HEK293 (cell line): ENCODE measurements at regions not wholly inside any gene's neighbourhood (a gene's known extent, or its start where the extent isn't known, plus 50 kb on each side); places are given as distances from the start of the nearest gene placed in this dataset.

Experiments used
- CTCF ChIA-PET: fragments of 350-600 bp; formaldehyde crosslinking; extraction: SDS; loops from one replicate; lab custom pipeline; 2021; ENCODE audit warnings: antibody characterized with exemption; lab: Yijun Ruan, JAX
- POLR2A ChIA-PET: fragments of 300-600 bp; formaldehyde crosslinking; extraction: SDS; loops from one replicate; lab custom pipeline; 2020; ENCODE audit warnings: antibody characterized with exemption, inconsistent platforms; lab: Yijun Ruan, JAX
- H3K27ac ChIP-seq: fragments of 200-500 bp; sonication (Bioruptor generic); 2 replicates; pipeline ENCODE4 v1.5.1; 2014; ENCODE audit warnings: low read depth, low read length, control low read depth, inconsistent platforms; ENCODE audit errors: extremely low read depth
- H3K36me3 ChIP-seq, 2 experiments: fragments of 200-500 bp in 1 of 2; sonication (Bioruptor generic) in 1 of 2; 1 replicate in 1 of 2; 2 replicates in 1 of 2; pipeline ENCODE4 v1.5.1; 2014 to 2017; ENCODE audit warnings: inconsistent platforms in 2 of 2, low read length in 2 of 2; ENCODE audit not compliant: control insufficient read depth in 2 of 2, insufficient read depth in 1 of 2
- H3K4me1 ChIP-seq: fragments of 200-500 bp; sonication (Bioruptor generic); 2 replicates; pipeline ENCODE4 v1.5.1; 2014; ENCODE audit warnings: mild to moderate bottlenecking, low read length, inconsistent platforms; ENCODE audit not compliant: control insufficient read depth, insufficient read depth
- H3K4me3 ChIP-seq: 2 replicates; pipeline ENCODE4 v1.5.1; 2011; ENCODE audit warnings: low read depth, mild to moderate bottlenecking, control low read depth, low read length, moderate library complexity
- H3K9me3 ChIP-seq: fragments of 200-500 bp; sonication (Bioruptor generic); 2 replicates; pipeline ENCODE4 v1.5.1; 2014; ENCODE audit warnings: low read depth, low read length, inconsistent platforms; ENCODE audit not compliant: control insufficient read depth, insufficient read depth
- GFI1B ChIP-seq: fragments of 450-650 bp; formaldehyde crosslinking; IDR thresholded peaks from 2 replicates; pipeline ENCODE4 v1.5.1; 2016; ENCODE audit warnings: missing biosample characterization, missing genetic modification characterization
- GLIS2 ChIP-seq: fragments of 450-650 bp; formaldehyde crosslinking; IDR thresholded peaks from 2 replicates; pipeline ENCODE4 v1.5.1; 2016; ENCODE audit warnings: missing biosample characterization, missing genetic modification characterization
- IKZF3 ChIP-seq: fragments of 450-650 bp; IDR thresholded peaks from 2 replicates; pipeline ENCODE4 v1.5.0; 2018; ENCODE audit warnings: missing biosample characterization, mild to moderate bottlenecking, missing genetic modification characterization, moderate library complexity
- KLF1 ChIP-seq: fragments of 450-650 bp; formaldehyde crosslinking; IDR thresholded peaks from 2 replicates; pipeline ENCODE4 v1.5.1; 2016; ENCODE audit warnings: missing biosample characterization, missing genetic modification characterization
- SP3 ChIP-seq: fragments of 450-650 bp; formaldehyde crosslinking; IDR thresholded peaks from 2 replicates; pipeline ENCODE4 v1.5.1; 2016; ENCODE audit warnings: missing biosample characterization, missing genetic modification characterization
- ZBTB17 ChIP-seq: fragments of 450-650 bp; formaldehyde crosslinking; IDR thresholded peaks from 2 replicates; pipeline ENCODE4 v1.5.1; 2016; ENCODE audit warnings: missing biosample characterization, missing genetic modification characterization
- ZBTB21 ChIP-seq: fragments of 450-650 bp; formaldehyde crosslinking; IDR thresholded peaks from 2 replicates; pipeline ENCODE4 v1.5.1; 2017; ENCODE audit warnings: missing biosample characterization, missing genetic modification characterization
- ZBTB48 ChIP-seq: fragments of 450-650 bp; formaldehyde crosslinking; IDR thresholded peaks from 2 replicates; pipeline ENCODE4 v1.5.1; 2016; ENCODE audit warnings: missing biosample characterization, missing genetic modification characterization
- ZNF157 ChIP-seq: fragments of 450-650 bp; formaldehyde crosslinking; IDR thresholded peaks from 2 replicates; pipeline ENCODE4 v1.5.1; 2016; ENCODE audit warnings: missing biosample characterization, missing genetic modification characterization
- ZNF16 ChIP-seq: fragments of 450-650 bp; formaldehyde crosslinking; IDR thresholded peaks from 2 replicates; pipeline ENCODE4 v1.5.1; 2016; ENCODE audit warnings: low read depth, missing biosample characterization, missing genetic modification characterization
- ZNF292 ChIP-seq: fragments of 450-650 bp; formaldehyde crosslinking; IDR thresholded peaks from 2 replicates; pipeline ENCODE4 v1.5.1; 2016; ENCODE audit warnings: low read depth, missing biosample characterization, missing genetic modification characterization, borderline replicate concordance
- ZNF433 ChIP-seq: fragments of 450-650 bp; formaldehyde crosslinking; IDR thresholded peaks from 2 replicates; pipeline ENCODE4 v1.5.1; 2016; ENCODE audit warnings: missing biosample characterization, missing genetic modification characterization, low read depth
- ZNF514 ChIP-seq: fragments of 450-650 bp; formaldehyde crosslinking; IDR thresholded peaks from 2 replicates; pipeline ENCODE4 v1.5.1; 2016; ENCODE audit warnings: missing biosample characterization, missing genetic modification characterization
- ZNF843 ChIP-seq: fragments of 450-650 bp; formaldehyde crosslinking; IDR thresholded peaks from 2 replicates; pipeline ENCODE4 v1.5.1; 2016; ENCODE audit warnings: missing biosample characterization, missing genetic modification characterization
- TF ChIP-seq, protein P1 (sequence below): fragments of 450-650 bp; formaldehyde crosslinking; IDR thresholded peaks from 2 replicates; pipeline ENCODE4 v1.5.1; 2016; ENCODE audit warnings: missing biosample characterization, missing genetic modification characterization
- TF ChIP-seq, protein P2 (sequence below): fragments of 450-650 bp; formaldehyde crosslinking; IDR thresholded peaks from 2 replicates; pipeline ENCODE4 v1.5.1; 2016; ENCODE audit warnings: missing biosample characterization, missing genetic modification characterization
- TF ChIP-seq, protein P3 (sequence below): fragments of 450-650 bp; formaldehyde crosslinking; IDR thresholded peaks from 2 replicates; pipeline ENCODE4 v1.5.1; 2016; ENCODE audit warnings: missing biosample characterization, missing genetic modification characterization
- TF ChIP-seq, protein P4 (sequence below): fragments of 450-650 bp; IDR thresholded peaks from 2 replicates; pipeline ENCODE4 v1.5.1; 2018; ENCODE audit warnings: missing biosample characterization, missing genetic modification characterization

DNA sequence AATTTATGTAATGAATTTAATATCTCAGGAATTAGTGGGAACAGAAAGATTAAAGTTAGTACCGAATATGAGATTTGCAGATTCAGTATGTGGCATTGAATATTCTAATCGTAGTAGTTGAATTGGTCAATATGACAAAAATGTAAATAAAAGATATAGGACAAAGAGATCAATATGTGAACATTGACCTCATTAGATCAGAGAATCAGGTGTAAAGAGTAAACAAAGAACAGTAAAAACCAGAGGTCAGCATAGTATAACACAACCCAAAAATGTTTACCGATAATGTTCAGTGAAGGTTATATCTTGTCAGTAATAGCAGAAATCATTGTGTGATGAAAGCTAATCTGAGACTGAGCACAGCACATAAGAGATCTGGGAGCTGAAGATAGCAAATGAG lies 152.0 kb downstream of the FAM83B start:
- Histone ChIP-seq H3K36me3 (no peaks in the 10 kb centered on the region), H3K27ac (no peak overlapping the region), H3K4me1 (peaks cover 4% of the 10 kb centered on the region; the same call in 1 of the 2 replicates), H3K4me3 (no peak overlapping the region), H3K9me3 (no peaks in the 10 kb centered on the region; the same call in 1 of the 2 replicates)
- ChIA-PET POLR2A (no interaction called here), CTCF (interaction anchor here (0.7 kb wide), 2 partner anchors 54 to 186 kb away, joined by 3 read pairs; no protein-coding TSS in a partner anchor)
- TF ChIP-seq IKZF3 (no peak), ZNF433 (no peak), SP3 (tag by site-specific recombination) (no peak), ZNF16 (tag by site-specific recombination) (no peak), ZNF292 (no peak), GFI1B (tag by site-specific recombination) (no peak), GLIS2 (tag by site-specific recombination) (no peak), ZBTB17 (tag by site-specific recombination) (no peak), ZNF157 (tag by site-specific recombination) (no peak), ZNF514 (no peak), KLF1 (tag by site-specific recombination) (no peak)
- TF ChIP-seq, protein P1, sequence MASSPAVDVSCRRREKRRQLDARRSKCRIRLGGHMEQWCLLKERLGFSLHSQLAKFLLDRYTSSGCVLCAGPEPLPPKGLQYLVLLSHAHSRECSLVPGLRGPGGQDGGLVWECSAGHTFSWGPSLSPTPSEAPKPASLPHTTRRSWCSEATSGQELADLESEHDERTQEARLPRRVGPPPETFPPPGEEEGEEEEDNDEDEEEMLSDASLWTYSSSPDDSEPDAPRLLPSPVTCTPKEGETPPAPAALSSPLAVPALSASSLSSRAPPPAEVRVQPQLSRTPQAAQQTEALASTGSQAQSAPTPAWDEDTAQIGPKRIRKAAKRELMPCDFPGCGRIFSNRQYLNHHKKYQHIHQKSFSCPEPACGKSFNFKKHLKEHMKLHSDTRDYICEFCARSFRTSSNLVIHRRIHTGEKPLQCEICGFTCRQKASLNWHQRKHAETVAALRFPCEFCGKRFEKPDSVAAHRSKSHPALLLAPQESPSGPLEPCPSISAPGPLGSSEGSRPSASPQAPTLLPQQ (tag by site-specific recombination): no peak
- TF ChIP-seq, protein P2, sequence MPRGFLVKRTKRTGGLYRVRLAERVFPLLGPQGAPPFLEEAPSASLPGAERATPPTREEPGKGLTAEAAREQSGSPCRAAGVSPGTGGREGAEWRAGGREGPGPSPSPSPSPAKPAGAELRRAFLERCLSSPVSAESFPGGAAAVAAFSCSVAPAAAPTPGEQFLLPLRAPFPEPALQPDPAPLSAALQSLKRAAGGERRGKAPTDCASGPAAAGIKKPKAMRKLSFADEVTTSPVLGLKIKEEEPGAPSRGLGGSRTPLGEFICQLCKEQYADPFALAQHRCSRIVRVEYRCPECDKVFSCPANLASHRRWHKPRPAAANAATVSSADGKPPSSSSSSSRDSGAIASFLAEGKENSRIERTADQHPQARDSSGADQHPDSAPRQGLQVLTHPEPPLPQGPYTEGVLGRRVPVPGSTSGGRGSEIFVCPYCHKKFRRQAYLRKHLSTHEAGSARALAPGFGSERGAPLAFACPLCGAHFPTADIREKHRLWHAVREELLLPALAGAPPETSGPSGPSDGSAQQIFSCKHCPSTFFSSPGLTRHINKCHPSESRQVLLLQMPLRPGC (tag by site-specific recombination): no peak

DNA sequence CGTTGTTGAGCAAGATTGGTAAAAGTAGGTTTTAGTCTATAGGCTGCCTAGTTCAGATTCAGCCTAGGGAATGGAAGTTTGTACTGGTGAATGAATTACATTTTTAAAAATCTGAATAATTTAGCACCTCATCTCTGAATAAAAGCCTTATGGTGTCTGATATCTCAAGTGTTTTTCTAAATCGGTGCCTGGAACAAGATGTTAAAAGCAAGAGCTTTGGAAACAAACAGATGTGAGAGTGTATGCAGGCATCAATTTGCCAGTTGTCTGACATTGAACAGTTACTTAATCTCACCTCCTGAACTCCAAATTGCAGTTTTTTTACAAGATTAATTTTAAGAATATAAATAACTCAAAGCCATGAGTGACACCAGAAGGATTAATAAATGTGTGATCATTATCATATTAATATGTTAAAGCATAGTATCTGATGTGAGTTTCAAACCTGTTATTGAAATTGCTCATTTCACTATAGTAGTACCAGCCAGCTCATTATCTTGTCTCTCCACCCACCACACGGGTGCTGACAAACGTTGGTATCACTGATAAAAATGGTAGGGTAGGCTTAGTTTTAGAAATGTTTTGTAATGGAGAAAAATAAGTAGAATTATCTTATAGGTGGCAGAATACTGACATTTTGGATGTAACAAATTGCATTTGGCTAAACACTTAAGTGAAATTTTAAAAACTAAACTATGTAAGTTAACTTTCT lies 157.3 kb downstream of the FAM83B start:
- ChIA-PET POLR2A (no interaction called here), CTCF (interaction anchor here (0.5 to 1.2 kb wide), 2 partner anchors 296 to 350 kb away, joined by 3 read pairs; no protein-coding TSS in a partner anchor)

More for the DNA sequence above, 157.3 kb downstream of the FAM83B start:
- no peak overlapping the region for H3K4me3 ChIP-seq
- H3K9me3 ChIP-seq: no peaks in the 10 kb centered on the region
- no peak overlapping the region for H3K27ac ChIP-seq
- no peaks in the 10 kb centered on the region for H3K36me3 ChIP-seq
- TF ChIP-seq ZBTB21 (tag by site-specific recombination): no peak
- TF ChIP-seq, protein P3, sequence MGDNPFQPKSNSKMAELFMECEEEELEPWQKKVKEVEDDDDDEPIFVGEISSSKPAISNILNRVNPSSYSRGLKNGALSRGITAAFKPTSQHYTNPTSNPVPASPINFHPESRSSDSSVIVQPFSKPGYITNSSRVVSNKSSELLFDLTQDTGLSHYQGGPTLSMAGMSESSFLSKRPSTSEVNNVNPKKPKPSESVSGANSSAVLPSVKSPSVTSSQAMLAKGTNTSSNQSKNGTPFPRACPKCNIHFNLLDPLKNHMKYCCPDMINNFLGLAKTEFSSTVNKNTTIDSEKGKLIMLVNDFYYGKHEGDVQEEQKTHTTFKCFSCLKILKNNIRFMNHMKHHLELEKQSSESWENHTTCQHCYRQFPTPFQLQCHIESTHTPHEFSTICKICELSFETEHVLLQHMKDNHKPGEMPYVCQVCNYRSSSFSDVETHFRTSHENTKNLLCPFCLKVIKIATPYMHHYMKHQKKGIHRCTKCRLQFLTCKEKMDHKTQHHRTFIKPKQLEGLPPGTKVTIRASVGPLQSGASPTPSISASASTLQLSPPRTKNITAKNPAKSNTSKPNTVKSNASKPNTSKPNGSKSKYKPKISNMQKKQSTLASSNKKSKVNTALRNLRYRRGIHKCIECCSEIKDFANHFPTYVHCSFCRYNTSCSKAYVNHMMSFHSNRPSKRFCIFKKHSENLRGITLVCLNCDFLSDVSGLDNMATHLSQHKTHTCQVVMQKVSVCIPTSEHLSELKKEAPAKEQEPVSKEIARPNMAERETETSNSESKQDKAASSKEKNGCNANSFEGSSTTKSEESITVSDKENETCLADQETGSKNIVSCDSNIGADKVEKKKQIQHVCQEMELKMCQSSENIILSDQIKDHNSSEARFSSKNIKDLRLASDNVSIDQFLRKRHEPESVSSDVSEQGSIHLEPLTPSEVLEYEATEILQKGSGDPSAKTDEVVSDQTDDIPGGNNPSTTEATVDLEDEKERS (tag by site-specific recombination): no peak
- no peak for TF ChIP-seq ZBTB48 (tag by site-specific recombination)
- TF ChIP-seq, protein P4, sequence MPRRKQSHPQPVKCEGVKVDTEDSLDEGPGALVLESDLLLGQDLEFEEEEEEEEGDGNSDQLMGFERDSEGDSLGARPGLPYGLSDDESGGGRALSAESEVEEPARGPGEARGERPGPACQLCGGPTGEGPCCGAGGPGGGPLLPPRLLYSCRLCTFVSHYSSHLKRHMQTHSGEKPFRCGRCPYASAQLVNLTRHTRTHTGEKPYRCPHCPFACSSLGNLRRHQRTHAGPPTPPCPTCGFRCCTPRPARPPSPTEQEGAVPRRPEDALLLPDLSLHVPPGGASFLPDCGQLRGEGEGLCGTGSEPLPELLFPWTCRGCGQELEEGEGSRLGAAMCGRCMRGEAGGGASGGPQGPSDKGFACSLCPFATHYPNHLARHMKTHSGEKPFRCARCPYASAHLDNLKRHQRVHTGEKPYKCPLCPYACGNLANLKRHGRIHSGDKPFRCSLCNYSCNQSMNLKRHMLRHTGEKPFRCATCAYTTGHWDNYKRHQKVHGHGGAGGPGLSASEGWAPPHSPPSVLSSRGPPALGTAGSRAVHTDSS (tag by site-specific recombination): no peak
- TF ChIP-seq ZNF843: no peak
- peaks cover 4% of the 10 kb centered on the region; the same call in 1 of the 2 replicates for H3K4me1 ChIP-seq
